Endothelial cell (in vitro differentiated cells): ENCODE measurements at regions not wholly inside any gene's neighbourhood (a gene's known extent, or its start where the extent isn't known, plus 50 kb on each side); places are given as distances from the start of the nearest gene placed in this dataset.

ENCODE experiments used
- DNase-seq: peaks from one replicate; pipeline ENCODE4 v3.0.0; 2021; ENCODE audit warnings: low spot score
- H3K27ac Mint-ChIP-seq: one replicate; pipeline ENCODE4 v1.8.0; 2021; ENCODE audit warnings: mixed read lengths, inconsistent platforms; ENCODE audit not compliant: unreplicated experiment
- H3K27me3 Mint-ChIP-seq: one replicate; pipeline ENCODE4 v1.8.0; 2021; ENCODE audit warnings: mild to moderate bottlenecking, moderate library complexity, mixed read lengths, inconsistent platforms; ENCODE audit not compliant: unreplicated experiment
- H3K36me3 Mint-ChIP-seq: one replicate; pipeline ENCODE4 v1.8.0; 2021; ENCODE audit warnings: mild to moderate bottlenecking, low read depth, mixed read lengths, inconsistent platforms; ENCODE audit not compliant: unreplicated experiment
- H3K4me1 Mint-ChIP-seq: one replicate; pipeline ENCODE4 v1.8.0; 2021; ENCODE audit warnings: mild to moderate bottlenecking, mixed read lengths, inconsistent platforms; ENCODE audit not compliant: unreplicated experiment
- H3K4me3 Mint-ChIP-seq: one replicate; pipeline ENCODE4 v1.8.0; 2021; ENCODE audit warnings: mild to moderate bottlenecking, mixed read lengths, inconsistent platforms; ENCODE audit not compliant: unreplicated experiment
- H3K9me3 Mint-ChIP-seq: one replicate; pipeline ENCODE4 v1.8.0; 2021; ENCODE audit warnings: mixed read lengths, inconsistent platforms; ENCODE audit not compliant: unreplicated experiment
- CTCF ChIP-seq: fragments of 200-600 bp; sonication (generic); IDR thresholded peaks from one replicate; pipeline ENCODE4 v1.5.0; 2021; ENCODE audit warnings: antibody characterized with exemption; ENCODE audit not compliant: unreplicated experiment

- H3K36me3 Mint-ChIP-seq, result no peaks in the 10 kb centered on the region
- no peak for DNase-seq
- H3K27me3 Mint-ChIP-seq, result no peaks in the 10 kb centered on the region
- peaks cover 8% of the 10 kb centered on the region for H3K4me1 Mint-ChIP-seq
- peaks cover 5% of the 10 kb centered on the region for H3K9me3 Mint-ChIP-seq
- no peak overlapping the region for H3K4me3 Mint-ChIP-seq
- no peak overlapping the region for H3K27ac Mint-ChIP-seq
- TF ChIP-seq CTCF, result no peak
Observed at GRCh38 chr2:220670511-220670910, 901.6 kb downstream of the EPHA4 start.

- no peak for TF ChIP-seq CTCF
- no peak for DNase-seq
- Mint-ChIP-seq H3K4me1 (peaks cover 8% of the 10 kb centered on the region), H3K36me3 (no peaks in the 10 kb centered on the region), H3K9me3 (peaks cover 5% of the 10 kb centered on the region), H3K27me3 (no peaks in the 10 kb centered on the region), H3K4me3 (no peak overlapping the region), H3K27ac (no peak overlapping the region)
Observed at GRCh38 chr2:220673151-220673874, 898.8 kb downstream of the EPHA4 start.

GRCh38 chr2:220674033-220674432, 898.1 kb downstream of the EPHA4 start:
- no peak for DNase-seq
- H3K4me1 Mint-ChIP-seq, result peaks cover 8% of the 10 kb centered on the region

GRCh38 chr2:220676695-220677094, 895.4 kb downstream of the EPHA4 start:
- Mint-ChIP-seq H3K9me3 (no peaks in the 10 kb centered on the region), H3K36me3 (no peaks in the 10 kb centered on the region), H3K4me1 (peaks cover 6% of the 10 kb centered on the region), H3K27me3 (no peaks in the 10 kb centered on the region), H3K4me3 (no peak overlapping the region), H3K27ac (no peak overlapping the region)
- no peak for DNase-seq
- TF ChIP-seq CTCF, result no peak

More at GRCh38 chr2:220674033-220674432, 898.1 kb downstream of the EPHA4 start:
- Mint-ChIP-seq H3K9me3 (peaks cover 5% of the 10 kb centered on the region), H3K27ac (no peak overlapping the region), H3K36me3 (no peaks in the 10 kb centered on the region), H3K4me3 (no peak overlapping the region), H3K27me3 (no peaks in the 10 kb centered on the region)
- TF ChIP-seq CTCF, result no peak

GRCh38 chr2:220678943-220679342, 893.2 kb downstream of the EPHA4 start:
- Mint-ChIP-seq H3K4me3 (no peak overlapping the region), H3K27ac (no peak overlapping the region), H3K9me3 (no peaks in the 10 kb centered on the region), H3K27me3 (no peaks in the 10 kb centered on the region), H3K4me1 (no peaks in the 10 kb centered on the region), H3K36me3 (no peaks in the 10 kb centered on the region)
- no peak for DNase-seq
- no peak for TF ChIP-seq CTCF
